CD14-positive monocyte (primary cell): ENCODE measurements at regions not wholly inside any gene's neighbourhood (a gene's known extent, or its start where the extent isn't known, plus 50 kb on each side); places are given as distances from the start of the nearest gene placed in this dataset.

Experiments used
- DNase-seq, 3 donors: peaks; one replicate each; pipeline ENCODE4 v3.0.0-alpha.2; 2011 to 2022
- H2AFZ ChIP-seq: 2 replicates; pipeline ENCODE4 v1.6.0; 2012; ENCODE audit warnings: mild to moderate bottlenecking, low read depth, low read length, inconsistent platforms; ENCODE audit not compliant: insufficient read depth, poor library complexity, severe bottlenecking
- H3K27ac ChIP-seq, 2 donors: 1 replicate in 1 of 2; 2 replicates in 1 of 2; pipeline ENCODE4 v1.5.1; 2012 to 2013; ENCODE audit warnings: low read length in 2 of 2, control low read depth in 1 of 2, inconsistent platforms in 1 of 2, low read depth in 1 of 2, mild to moderate bottlenecking in 1 of 2
- H3K27me3 ChIP-seq, 2 donors: one replicate each; pipeline versions ENCODE4 v1.6.0 to v1.6.1; 2011 to 2013; ENCODE audit warnings: low read length in 2 of 2; ENCODE audit not compliant: control insufficient read depth in 2 of 2, insufficient read depth in 2 of 2
- H3K36me3 ChIP-seq, 2 donors: replicated peaks in 1 of 2; 1 replicate in 1 of 2; 2 replicates in 1 of 2; pipeline versions ENCODE4 v1.5.1 to v1.6.1; 2012 to 2013; ENCODE audit warnings: low read length in 2 of 2, control low read depth in 1 of 2, inconsistent platforms in 1 of 2, mild to moderate bottlenecking in 1 of 2; ENCODE audit not compliant: insufficient read depth in 2 of 2, control insufficient read depth in 1 of 2
- H3K4me1 ChIP-seq, 2 donors: 1 replicate in 1 of 2; 2 replicates in 1 of 2; pipeline versions ENCODE4 v1.5.1 to v1.6.1; 2012 to 2013; ENCODE audit warnings: low read length in 2 of 2, control low read depth in 1 of 2, inconsistent platforms in 1 of 2, mild to moderate bottlenecking in 1 of 2, moderate library complexity in 1 of 2; ENCODE audit not compliant: insufficient read depth in 2 of 2, control insufficient read depth in 1 of 2
- H3K4me2 ChIP-seq: replicated peaks from 2 replicates; pipeline ENCODE3; 2012; ENCODE audit warnings: low read length, moderate library complexity, mild to moderate bottlenecking; ENCODE audit not compliant: poor library complexity, severe bottlenecking; ENCODE audit errors: extremely low read depth
- H3K4me3 ChIP-seq, 3 experiments: fragments of 200-600 bp in 1 of 3; sonication (generic) in 1 of 3; replicated peaks in 1 of 3; 1 replicate in 2 of 3; 2 replicates in 1 of 3; pipeline ENCODE4 v1.5.1; 2011 to 2013; ENCODE audit warnings: low read length in 3 of 3, mild to moderate bottlenecking in 3 of 3, control low read depth in 2 of 3, low read depth in 2 of 3, inconsistent platforms in 1 of 3, moderate library complexity in 1 of 3
- H3K79me2 ChIP-seq: 2 replicates; pipeline ENCODE4 v1.6.0; 2012; ENCODE audit warnings: mild to moderate bottlenecking, control low read depth, inconsistent platforms, low read length, moderate library complexity; ENCODE audit not compliant: insufficient read depth
- H3K9ac ChIP-seq: 2 replicates; pipeline ENCODE4 v1.6.0; 2017; ENCODE audit warnings: low read length, mild to moderate bottlenecking; ENCODE audit not compliant: insufficient read depth, poor library complexity, severe bottlenecking
- H3K9me3 ChIP-seq, 2 donors: replicated peaks in 1 of 2; 1 replicate in 1 of 2; 2 replicates in 1 of 2; pipeline versions ENCODE4 v1.5.1 to v1.6.1; 2012 to 2013; ENCODE audit warnings: low read length in 2 of 2, control low read depth in 1 of 2; ENCODE audit not compliant: control insufficient read depth in 1 of 2, insufficient read depth in 1 of 2
- H4K20me1 ChIP-seq: 2 replicates; pipeline ENCODE4 v1.6.0; 2012; ENCODE audit warnings: mild to moderate bottlenecking, low read length, control low read depth, moderate library complexity; ENCODE audit not compliant: insufficient read depth
- H3K27ac Mint-ChIP-seq, 7 donors: one replicate each; pipeline ENCODE4 v1.8.0; 2020; ENCODE audit warnings: mild to moderate bottlenecking in 7 of 7, mixed read lengths in 7 of 7, moderate library complexity in 6 of 7, inconsistent platforms in 2 of 7
- H3K27me3 Mint-ChIP-seq, 3 donors: one replicate each; pipeline ENCODE4 v1.8.0; 2021 to 2022; ENCODE audit warnings: low read depth in 3 of 3, mild to moderate bottlenecking in 3 of 3, mixed read lengths in 3 of 3, moderate library complexity in 3 of 3, inconsistent platforms in 1 of 3
- H3K36me3 Mint-ChIP-seq, 2 donors: one replicate each; pipeline ENCODE4 v1.8.0; 2020; ENCODE audit warnings: mixed read lengths in 2 of 2, inconsistent platforms in 1 of 2, mild to moderate bottlenecking in 1 of 2
- H3K4me1 Mint-ChIP-seq: one replicate; pipeline ENCODE4 v1.8.0; 2020; ENCODE audit warnings: mild to moderate bottlenecking, mixed read lengths
- H3K4me3 Mint-ChIP-seq, 2 donors: one replicate each; pipeline ENCODE4 v1.8.0; 2020; ENCODE audit warnings: mild to moderate bottlenecking in 2 of 2, mixed read lengths in 2 of 2, moderate library complexity in 1 of 2
- H3K9me3 Mint-ChIP-seq, 7 donors: one replicate each; pipeline ENCODE4 v1.8.0; 2020 to 2022; ENCODE audit warnings: mixed read lengths in 7 of 7, mild to moderate bottlenecking in 6 of 7, moderate library complexity in 6 of 7, inconsistent platforms in 2 of 7
- CTCF ChIP-seq: fragments of 200-600 bp; IDR thresholded peaks from one replicate; pipeline ENCODE4 v1.8.0; 2022; ENCODE audit warnings: antibody characterized with exemption, mild to moderate bottlenecking
- WGBS: methylation state at CpG from one replicate; pipeline ENCODE4 v1.1.5; 2013; ENCODE audit warnings: missing lambda C conversion rate; ENCODE audit not compliant: insufficient coverage; 5-methylcytosine and 5-hydroxymethylcytosine counted together
- intact Hi-C, 2 donors: fragments of 100-400 bp; cut with micrococcal nuclease; formaldehyde crosslinking; loops; one replicate each; pipeline versions ENCODE4 v1.15.0 to v1.15.1; 2023

GRCh38 chr12:125402874-125403789, 337.9 kb downstream of the AACS start:
- Mint-ChIP-seq H3K9me3 (peaks cover 0 to 7% (median 3%) of the 10 kb centered on the region in 7 donors), H3K36me3 (no peaks in the 10 kb centered on the region), H3K27me3 (peaks cover 1 to 3% (median 2%) of the 10 kb centered on the region in 3 donors), H3K4me1 (no peaks in the 10 kb centered on the region), H3K27ac (no peak overlapping the region), H3K4me3 (no peak overlapping the region)
- peak; percentile 69 for TF ChIP-seq CTCF
- peaks cover 0 to 3% of the 10 kb centered on the region in 2 donors for H3K27me3 ChIP-seq
- H2AFZ ChIP-seq = no peak overlapping the region
- no CpG with 5 or more reads among the region's 3 CpGs for WGBS
- no peak overlapping the region for H3K4me3 ChIP-seq
- H3K9ac ChIP-seq = no peak overlapping the region
- H3K36me3 ChIP-seq = no peaks in the 10 kb centered on the region
- H3K4me1 ChIP-seq = no peaks in the 10 kb centered on the region
- H4K20me1 ChIP-seq = no peaks in the 10 kb centered on the region
- no peak overlapping the region for H3K27ac ChIP-seq
- H3K79me2 ChIP-seq = no peaks in the 10 kb centered on the region
- intact Hi-C loops = loop anchor here (1.0 to 5.0 kb wide), 3 partner anchors 71 to 220 kb away; no protein-coding TSS in a partner anchor
- no peaks in the 10 kb centered on the region for H3K9me3 ChIP-seq
- H3K4me2 ChIP-seq = no peak overlapping the region
- peak in 2 of 3 donors; percentile 6 to 9 for DNase-seq

DNA sequence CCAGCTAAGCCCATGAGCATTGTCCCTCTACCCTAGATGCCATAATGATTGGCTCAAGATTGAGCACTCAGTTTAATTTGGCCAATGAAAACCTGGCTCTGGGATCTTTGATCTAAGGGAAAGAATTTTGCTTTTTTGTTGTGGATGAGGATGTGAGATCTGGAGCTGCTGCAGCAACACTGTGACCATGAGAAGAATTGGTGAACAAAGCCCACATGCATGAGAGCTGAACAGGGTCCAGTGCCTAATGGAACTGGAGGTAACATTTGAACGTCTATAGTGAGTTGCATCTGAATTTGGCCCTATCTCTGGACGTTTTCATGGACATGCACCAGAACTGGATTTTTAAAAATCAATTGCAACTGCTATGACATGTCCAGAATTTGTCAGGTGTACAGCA, 338.6 kb downstream of the AACS start:
- H3K27me3 ChIP-seq = peaks cover 0 to 3% of the 10 kb centered on the region in 2 donors
- Mint-ChIP-seq H3K9me3 (peaks cover 0 to 3% (median under 1%) of the 10 kb centered on the region in 7 donors), H3K27me3 (peaks cover 1 to 3% (median 2%) of the 10 kb centered on the region in 3 donors), H3K36me3 (no peaks in the 10 kb centered on the region), H3K27ac (no peak overlapping the region), H3K4me3 (no peak overlapping the region), H3K4me1 (no peaks in the 10 kb centered on the region)
- no peak for DNase-seq
- intact Hi-C loops = loop anchor here (1.0 to 5.0 kb wide), 3 partner anchors 72 to 221 kb away; no protein-coding TSS in a partner anchor
- no peak overlapping the region for H3K27ac ChIP-seq
- no peaks in the 10 kb centered on the region for H3K4me1 ChIP-seq
- H4K20me1 ChIP-seq = no peaks in the 10 kb centered on the region
- TF ChIP-seq CTCF = no peak
- no peaks in the 10 kb centered on the region for H3K36me3 ChIP-seq
- H3K79me2 ChIP-seq = no peaks in the 10 kb centered on the region
- no peak overlapping the region for H3K4me3 ChIP-seq
- WGBS = 75% methylated on average over 2 of the region's 2 CpGs
- no peak overlapping the region for H2AFZ ChIP-seq
- H3K4me2 ChIP-seq = no peak overlapping the region
- H3K9me3 ChIP-seq = no peaks in the 10 kb centered on the region
- no peak overlapping the region for H3K9ac ChIP-seq
